ENCODE measurements at regions not wholly inside any gene's neighbourhood (a gene's known extent, or its start where the extent isn't known, plus 50 kb on each side); places are given as distances from the start of the nearest gene placed in this dataset.

DNA sequence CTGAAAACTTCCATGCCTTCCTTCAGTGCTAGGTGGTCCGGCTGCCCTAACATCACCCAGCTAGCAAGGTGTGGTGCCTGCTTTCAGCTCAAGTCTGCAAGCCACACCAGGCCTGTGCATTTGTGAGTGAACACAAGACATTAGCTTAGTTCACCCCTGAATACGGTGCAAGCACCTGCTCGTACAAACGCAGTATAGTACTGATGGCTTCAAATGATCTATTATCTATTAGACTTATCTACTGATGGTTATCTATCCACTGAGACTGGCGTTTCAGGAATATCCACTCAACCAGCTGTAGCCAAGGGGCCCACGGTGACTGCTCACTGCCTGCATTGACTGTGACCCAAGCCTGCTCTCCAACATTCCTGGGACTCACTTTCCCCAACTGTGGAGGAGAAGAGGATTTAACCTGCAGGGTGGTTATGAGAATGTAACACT, 155.9 kb downstream of the SHOX start:
- TF ChIP-seq EZH2 (IDR thresholded peaks at IDR 0.05; ENCODE audit: borderline replicate concordance, low read depth, low read length, poor library complexity, severe bottlenecking), result no peak
- TF ChIP-seq, protein P1, sequence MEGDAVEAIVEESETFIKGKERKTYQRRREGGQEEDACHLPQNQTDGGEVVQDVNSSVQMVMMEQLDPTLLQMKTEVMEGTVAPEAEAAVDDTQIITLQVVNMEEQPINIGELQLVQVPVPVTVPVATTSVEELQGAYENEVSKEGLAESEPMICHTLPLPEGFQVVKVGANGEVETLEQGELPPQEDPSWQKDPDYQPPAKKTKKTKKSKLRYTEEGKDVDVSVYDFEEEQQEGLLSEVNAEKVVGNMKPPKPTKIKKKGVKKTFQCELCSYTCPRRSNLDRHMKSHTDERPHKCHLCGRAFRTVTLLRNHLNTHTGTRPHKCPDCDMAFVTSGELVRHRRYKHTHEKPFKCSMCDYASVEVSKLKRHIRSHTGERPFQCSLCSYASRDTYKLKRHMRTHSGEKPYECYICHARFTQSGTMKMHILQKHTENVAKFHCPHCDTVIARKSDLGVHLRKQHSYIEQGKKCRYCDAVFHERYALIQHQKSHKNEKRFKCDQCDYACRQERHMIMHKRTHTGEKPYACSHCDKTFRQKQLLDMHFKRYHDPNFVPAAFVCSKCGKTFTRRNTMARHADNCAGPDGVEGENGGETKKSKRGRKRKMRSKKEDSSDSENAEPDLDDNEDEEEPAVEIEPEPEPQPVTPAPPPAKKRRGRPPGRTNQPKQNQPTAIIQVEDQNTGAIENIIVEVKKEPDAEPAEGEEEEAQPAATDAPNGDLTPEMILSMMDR (conservative IDR thresholded peaks at IDR 0.05; ENCODE audit: low read depth, low read length), result no peak

All from A673 (cell line).